HCT116 (cell line): ENCODE measurements at regions not wholly inside any gene's neighbourhood (a gene's known extent, or its start where the extent isn't known, plus 50 kb on each side); places are given as distances from the start of the nearest gene placed in this dataset.

ENCODE experiments used
- ATAC-seq: fragments of 200-7000 bp; cut with Tn5 transposase; 2 replicates; pipeline ENCODE4 v1.9.1; 2020; ENCODE audit warnings: mild to moderate bottlenecking, moderate library complexity
- BruUV-seq: library from RNA; stranded (reverse); fragments of 400-500 nt; replicated peaks from 2 replicates; lab custom pipeline; 2021; lab: Mats Ljungman, UMichigan
- CTCF ChIA-PET: fragments of 300-600 bp; sonication (Branson Sonifier 250); formaldehyde crosslinking; loops from one replicate; lab custom pipeline; 2021; ENCODE audit warnings: antibody characterized with exemption; lab: Charles Lee
- POLR2A ChIA-PET: fragments of 300-600, 350-600 bp; sonication (Branson Sonifier 250); formaldehyde crosslinking; loops from one replicate; lab custom pipeline; 2021; ENCODE audit warnings: antibody characterized with exemption; lab: Charles Lee
- RAD21 ChIA-PET, 2 experiments: fragments of 300-600 bp; sonication (Branson Sonifier 250); formaldehyde crosslinking; loops; one replicate each; lab custom pipeline; 2023; ENCODE audit warnings: low total read pairs in 2 of 2; ENCODE audit not compliant: uncharacterized antibody in 2 of 2, unreplicated experiment in 2 of 2, low non-redundant PET in 1 of 2; lab: Charles Lee
- DNase-seq: peaks from one replicate; pipeline ENCODE4 v3.0.0-alpha.2; 2010; ENCODE audit warnings: low read depth, low spot score
- H2AFZ ChIP-seq: fragments of 200-600 bp; shearing (Covaris generic), sonication (generic); 2 replicates; pipeline ENCODE4 v1.6.1; 2017; ENCODE audit warnings: low read depth, mixed run types, mixed read lengths, antibody characterized with exemption, low read length; ENCODE audit not compliant: poor library complexity, severe bottlenecking
- H3K27ac ChIP-seq: 2 replicates; pipeline ENCODE4 v1.5.1; 2012; ENCODE audit warnings: low read depth, low read length
- H3K27me3 ChIP-seq: fragments of 200-600 bp; sonication (generic); 2 replicates; pipeline ENCODE4 v1.6.1; 2016; ENCODE audit warnings: mixed run types, low read length, mixed read lengths; ENCODE audit not compliant: insufficient read depth
- H3K36me3 ChIP-seq, 2 experiments: fragments of 200-500 bp in 1 of 2; fragments of 200-600 bp in 1 of 2; sonication (Bioruptor generic) in 1 of 2; sonication (generic) in 1 of 2; 2 replicates each; pipeline versions ENCODE4 v1.5.1 to v1.6.1; 2014 to 2016; ENCODE audit warnings: low read length in 2 of 2, inconsistent platforms in 1 of 2, mixed read lengths in 1 of 2, mixed run types in 1 of 2; ENCODE audit not compliant: insufficient read depth in 2 of 2, control insufficient read depth in 1 of 2
- H3K4me1 ChIP-seq, 2 experiments: fragments of 200-600 bp in 1 of 2; sonication (generic) in 1 of 2; 2 replicates each; pipeline versions ENCODE4 v1.5.1 to v1.6.1; 2012 to 2017; ENCODE audit warnings: low read length in 2 of 2, inconsistent platforms in 1 of 2, mild to moderate bottlenecking in 1 of 2, mixed read lengths in 1 of 2, mixed run types in 1 of 2, moderate library complexity in 1 of 2; ENCODE audit not compliant: insufficient read depth in 2 of 2, control insufficient read depth in 1 of 2
- H3K4me2 ChIP-seq: fragments of 200-600 bp; sonication (generic); 2 replicates; pipeline ENCODE4 v1.6.1; 2017; ENCODE audit warnings: mixed run types, low read length, mixed read lengths
- H3K4me3 ChIP-seq, 2 experiments: fragments of 200-600 bp in 1 of 2; sonication (generic) in 1 of 2; replicated peaks in 1 of 2; 2 replicates each; pipeline ENCODE4 v1.5.1; 2011 to 2016; ENCODE audit warnings: low read length in 2 of 2, control low read depth in 1 of 2, low read depth in 1 of 2, mild to moderate bottlenecking in 1 of 2, mixed read lengths in 1 of 2, mixed run types in 1 of 2
- H3K79me2 ChIP-seq: fragments of 200-600 bp; sonication (generic); 2 replicates; pipeline ENCODE4 v1.6.1; 2017; ENCODE audit warnings: mild to moderate bottlenecking, mixed run types, low read length, moderate library complexity, mixed read lengths; ENCODE audit not compliant: insufficient read depth
- H3K9ac ChIP-seq: fragments of 200-600 bp; sonication (generic); 2 replicates; pipeline ENCODE4 v1.6.1; 2016; ENCODE audit warnings: low read length, mixed read lengths
- H3K9me2 ChIP-seq: fragments of 200-600 bp; sonication (generic), shearing (Covaris generic); 2 replicates; pipeline ENCODE4 v1.6.1; 2017; ENCODE audit warnings: mixed run types, mild to moderate bottlenecking, moderate library complexity; ENCODE audit not compliant: insufficient read depth
- H3K9me3 ChIP-seq, 2 experiments: fragments of 200-500 bp in 1 of 2; fragments of 200-600 bp in 1 of 2; sonication (Bioruptor generic) in 1 of 2; sonication (generic) in 1 of 2; 2 replicates each; pipeline ENCODE4 v1.6.1; 2014 to 2017; ENCODE audit warnings: low read length in 2 of 2, mixed read lengths in 2 of 2, inconsistent platforms in 1 of 2, low read depth in 1 of 2, mild to moderate bottlenecking in 1 of 2, mixed run types in 1 of 2, moderate library complexity in 1 of 2; ENCODE audit not compliant: control insufficient read depth in 1 of 2, insufficient read depth in 1 of 2
- H4K20me1 ChIP-seq: fragments of 200-600 bp; sonication (generic), shearing (Covaris generic); 2 replicates; pipeline ENCODE4 v1.6.1; 2017; ENCODE audit warnings: mixed run types, mild to moderate bottlenecking, moderate library complexity; ENCODE audit not compliant: insufficient read depth
- ATF3 ChIP-seq: IDR thresholded peaks from 2 replicates; pipeline ENCODE4 v1.6.1; 2012
- CBX3 ChIP-seq: IDR thresholded peaks from 2 replicates; pipeline ENCODE4 v1.6.1; 2012; ENCODE audit warnings: low read depth
- CEBPB ChIP-seq: IDR thresholded peaks from 2 replicates; pipeline ENCODE4 v1.6.1; 2012; ENCODE audit warnings: low read depth
- ELF1 ChIP-seq: IDR thresholded peaks from 2 replicates; pipeline ENCODE4 v1.6.1; 2012; ENCODE audit warnings: low read depth, borderline replicate concordance
- EZH2 ChIP-seq: fragments of 200-600 bp; sonication (generic); IDR thresholded peaks from 2 replicates; pipeline ENCODE4 v1.6.1; 2017; ENCODE audit warnings: antibody characterized with exemption, mixed run types
- EZH2phosphoT487 ChIP-seq: fragments of 200-600 bp; IDR thresholded peaks from 2 replicates; pipeline ENCODE4 v1.6.1; 2018; ENCODE audit warnings: antibody characterized with exemption, borderline replicate concordance
- FOSL1 ChIP-seq: IDR thresholded peaks from 2 replicates; pipeline ENCODE4 v1.6.1; 2012; ENCODE audit warnings: low read depth
- JUND ChIP-seq: IDR thresholded peaks from 2 replicates; pipeline ENCODE4 v1.6.1; 2012
- MAX ChIP-seq: IDR thresholded peaks from 2 replicates; pipeline ENCODE4 v1.6.1; 2012
- REST ChIP-seq: IDR thresholded peaks from 2 replicates; pipeline ENCODE4 v1.6.1; 2012; ENCODE audit warnings: low read depth
- ZNF274 ChIP-seq: fragments of 200-500 bp; sonication (Bioruptor generic); IDR thresholded peaks from 2 replicates; pipeline ENCODE4 v1.6.1; 2014; ENCODE audit warnings: mild to moderate bottlenecking, low read depth, low read length, inconsistent platforms
- intact Hi-C: fragments of 100-400 bp; cut with micrococcal nuclease; formaldehyde crosslinking; loops from 2 replicates; pipeline ENCODE4 v1.10.0; 2022

- TF ChIP-seq MAX (no peak), JUND (no peak), CEBPB (no peak), ELF1 (no peak), REST (no peak), CBX3 (no peak), ZNF274 (no peak), FOSL1 (no peak), EZH2phosphoT487 (no peak), EZH2 (no peak), ATF3 (no peak)
- CTCF ChIA-PET, result no interaction called here
- BruUV-seq, result no TSS peak
Measured at GRCh38 chr2:56534321-56534720, 350.5 kb downstream of the CCDC85A start.

More at GRCh38 chr2:56534321-56534720, 350.5 kb downstream of the CCDC85A start:
- no peaks in the 10 kb centered on the region for H3K4me1 ChIP-seq
- no peak overlapping the region for H3K27ac ChIP-seq
- no peak for DNase-seq
- no peak overlapping the region for H3K9ac ChIP-seq
- H3K4me3 ChIP-seq, result no peak overlapping the region
- ChIA-PET POLR2A (no interaction called here), RAD21 (no interaction called here)
- no peaks in the 10 kb centered on the region for H3K27me3 ChIP-seq
- H3K9me3 ChIP-seq, result no peaks in the 10 kb centered on the region
- no peak overlapping the region for H2AFZ ChIP-seq
- ATAC-seq, result no peak
- H4K20me1 ChIP-seq, result no peaks in the 10 kb centered on the region
- H3K9me2 ChIP-seq, result no peaks in the 10 kb centered on the region
- no peaks in the 10 kb centered on the region for H3K79me2 ChIP-seq
- intact Hi-C loops, result no loop called here
- no peak overlapping the region for H3K4me2 ChIP-seq
- no peaks in the 10 kb centered on the region for H3K36me3 ChIP-seq
